GM12892 (cell line): ENCODE measurements at regions not wholly inside any gene's neighbourhood (a gene's known extent, or its start where the extent isn't known, plus 50 kb on each side); places are given as distances from the start of the nearest gene placed in this dataset.

Experiments used
- POLR2A ChIP-seq: IDR thresholded peaks from 2 replicates; pipeline ENCODE4 v1.6.1; 2011; ENCODE audit warnings: low read depth, low read length, control low read depth
- TAF1 ChIP-seq: IDR thresholded peaks from 2 replicates; pipeline ENCODE4 v1.6.1; 2011; ENCODE audit warnings: low read depth, mild to moderate bottlenecking, control low read depth, low read length, borderline replicate concordance

DNA sequence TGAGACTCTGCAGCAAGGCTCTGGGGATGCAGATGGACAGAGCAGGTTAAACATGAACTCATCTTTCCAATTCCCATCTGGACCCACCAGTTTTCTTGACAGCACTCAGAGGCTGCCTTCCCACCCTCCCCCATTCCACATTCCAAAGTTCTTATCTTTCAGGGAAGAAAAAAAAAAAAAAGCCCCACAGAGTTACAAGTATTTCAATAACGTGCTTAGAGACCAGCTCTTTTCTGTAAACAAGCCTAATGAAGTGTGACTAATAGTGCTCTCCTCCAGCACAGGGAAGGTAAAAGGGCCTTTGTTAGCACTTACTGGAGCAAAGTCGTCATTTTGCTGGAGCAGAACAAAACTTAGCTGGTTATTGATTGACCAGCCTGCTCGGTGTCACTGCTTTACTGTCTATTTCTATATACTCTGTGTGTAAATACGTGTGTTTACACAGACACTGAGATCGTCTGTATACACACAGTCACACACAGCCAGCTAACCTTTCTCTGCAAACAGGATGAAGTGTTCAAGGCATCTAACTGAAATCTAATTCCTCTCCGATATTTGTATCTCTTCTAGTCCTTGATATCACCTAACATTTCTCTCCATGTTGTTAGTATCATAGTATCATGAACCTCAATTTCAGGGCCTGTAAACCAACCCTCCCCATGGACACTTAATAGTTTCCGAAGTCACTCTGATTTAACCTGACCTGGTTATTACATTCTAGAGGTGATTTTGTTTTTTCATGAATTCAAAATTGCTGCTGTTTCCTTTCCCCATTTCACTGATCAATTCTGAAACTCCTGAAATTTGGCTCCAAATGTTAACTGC is 84.9 kb downstream of the ZNF608 start:
- no peak for TF ChIP-seq POLR2A
- no peak for TF ChIP-seq TAF1
